ENCODE measurements at regions not wholly inside any gene's neighbourhood (a gene's known extent, or its start where the extent isn't known, plus 50 kb on each side); places are given as distances from the start of the nearest gene placed in this dataset.

DNA sequence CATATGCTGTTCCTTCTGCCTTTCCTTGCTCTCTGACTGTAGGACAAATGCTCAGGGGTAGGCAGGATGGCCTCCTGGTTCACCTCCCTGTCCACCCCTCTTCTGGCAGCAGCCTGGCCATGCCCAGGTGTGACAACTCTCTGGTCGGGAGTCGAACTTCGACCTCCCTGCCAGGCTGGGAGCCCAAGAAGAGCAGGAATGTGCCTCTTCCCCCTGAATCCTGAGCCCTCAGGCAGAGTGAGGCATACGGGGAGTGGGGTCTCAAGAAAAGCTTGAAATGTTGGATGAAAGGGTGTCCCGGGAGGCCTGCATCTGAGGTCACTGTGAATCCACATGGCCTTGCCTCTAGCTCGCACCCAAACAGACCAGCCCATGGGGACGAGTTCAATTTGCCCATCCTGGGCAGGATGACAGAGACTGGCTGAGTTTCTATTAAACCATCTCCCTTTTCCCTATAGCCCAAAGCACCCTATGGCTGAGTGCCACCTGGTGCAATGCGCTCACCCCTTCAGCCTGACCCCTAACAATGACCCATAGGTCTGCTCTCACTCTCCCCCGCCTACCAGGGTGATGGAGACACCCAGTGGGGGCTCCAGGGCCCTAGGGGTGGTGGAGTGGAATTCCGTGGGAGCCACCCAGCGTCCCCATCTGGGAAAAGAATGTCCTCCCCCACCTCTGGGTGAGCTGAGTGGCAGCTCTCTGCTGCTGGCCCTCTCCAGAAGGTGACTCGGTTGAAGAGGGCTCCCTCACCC lies 52.9 kb upstream of the DIO3 start:
- DNase-seq (ENCODE audit: low read depth) = no peak
- TF ChIP-seq, protein P1, sequence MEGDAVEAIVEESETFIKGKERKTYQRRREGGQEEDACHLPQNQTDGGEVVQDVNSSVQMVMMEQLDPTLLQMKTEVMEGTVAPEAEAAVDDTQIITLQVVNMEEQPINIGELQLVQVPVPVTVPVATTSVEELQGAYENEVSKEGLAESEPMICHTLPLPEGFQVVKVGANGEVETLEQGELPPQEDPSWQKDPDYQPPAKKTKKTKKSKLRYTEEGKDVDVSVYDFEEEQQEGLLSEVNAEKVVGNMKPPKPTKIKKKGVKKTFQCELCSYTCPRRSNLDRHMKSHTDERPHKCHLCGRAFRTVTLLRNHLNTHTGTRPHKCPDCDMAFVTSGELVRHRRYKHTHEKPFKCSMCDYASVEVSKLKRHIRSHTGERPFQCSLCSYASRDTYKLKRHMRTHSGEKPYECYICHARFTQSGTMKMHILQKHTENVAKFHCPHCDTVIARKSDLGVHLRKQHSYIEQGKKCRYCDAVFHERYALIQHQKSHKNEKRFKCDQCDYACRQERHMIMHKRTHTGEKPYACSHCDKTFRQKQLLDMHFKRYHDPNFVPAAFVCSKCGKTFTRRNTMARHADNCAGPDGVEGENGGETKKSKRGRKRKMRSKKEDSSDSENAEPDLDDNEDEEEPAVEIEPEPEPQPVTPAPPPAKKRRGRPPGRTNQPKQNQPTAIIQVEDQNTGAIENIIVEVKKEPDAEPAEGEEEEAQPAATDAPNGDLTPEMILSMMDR (conservative IDR thresholded peaks at IDR 0.05; ENCODE audit: low read depth, low read length) = no peak
- H3K4me3 ChIP-seq (ENCODE audit: low read depth, low read length) = no peak overlapping the region

DNA sequence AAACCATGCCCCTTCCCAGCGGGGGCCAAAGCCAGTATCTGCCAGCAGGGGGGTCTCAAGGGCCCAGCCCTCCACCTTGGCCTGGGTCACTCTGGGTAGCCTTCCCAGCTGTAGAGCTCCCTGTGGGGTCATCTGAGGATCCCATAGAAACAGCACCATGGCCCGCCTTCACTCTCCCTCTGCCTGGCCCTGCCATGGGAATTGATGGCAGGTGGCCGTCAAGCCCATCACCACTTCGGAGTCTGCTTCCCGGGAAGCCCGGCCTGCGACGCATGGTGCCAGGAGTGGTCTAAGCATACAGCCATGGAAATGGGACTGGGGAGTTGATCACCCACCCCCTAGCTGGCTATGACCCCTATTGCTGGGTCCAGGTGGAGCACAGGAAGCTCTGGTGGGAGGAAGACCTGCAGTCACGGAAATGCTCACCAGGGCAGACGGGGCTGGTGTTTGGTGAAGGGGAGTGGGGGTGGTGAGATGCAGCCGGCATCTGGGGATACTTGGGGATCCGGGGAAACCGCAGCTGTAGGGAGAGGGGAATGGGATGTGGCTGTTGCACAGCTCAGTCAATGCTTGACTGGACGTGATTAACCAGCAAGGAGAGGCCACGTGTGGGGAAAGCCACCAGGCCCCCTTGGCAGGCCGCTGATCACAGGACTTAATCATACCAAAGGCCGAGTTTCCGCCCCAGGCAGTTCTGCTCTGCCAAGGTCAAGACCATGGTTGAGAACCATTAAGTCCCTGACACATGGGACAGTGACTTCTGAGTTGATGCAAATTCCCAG lies 52.2 kb upstream of the DIO3 start:
- TF ChIP-seq, protein P1 (conservative IDR thresholded peaks at IDR 0.05; ENCODE audit: low read depth, low read length) = no peak
- no peak overlapping the region for H3K4me3 ChIP-seq (ENCODE audit: low read depth, low read length)
- no peak for DNase-seq (ENCODE audit: low read depth)

DNA sequence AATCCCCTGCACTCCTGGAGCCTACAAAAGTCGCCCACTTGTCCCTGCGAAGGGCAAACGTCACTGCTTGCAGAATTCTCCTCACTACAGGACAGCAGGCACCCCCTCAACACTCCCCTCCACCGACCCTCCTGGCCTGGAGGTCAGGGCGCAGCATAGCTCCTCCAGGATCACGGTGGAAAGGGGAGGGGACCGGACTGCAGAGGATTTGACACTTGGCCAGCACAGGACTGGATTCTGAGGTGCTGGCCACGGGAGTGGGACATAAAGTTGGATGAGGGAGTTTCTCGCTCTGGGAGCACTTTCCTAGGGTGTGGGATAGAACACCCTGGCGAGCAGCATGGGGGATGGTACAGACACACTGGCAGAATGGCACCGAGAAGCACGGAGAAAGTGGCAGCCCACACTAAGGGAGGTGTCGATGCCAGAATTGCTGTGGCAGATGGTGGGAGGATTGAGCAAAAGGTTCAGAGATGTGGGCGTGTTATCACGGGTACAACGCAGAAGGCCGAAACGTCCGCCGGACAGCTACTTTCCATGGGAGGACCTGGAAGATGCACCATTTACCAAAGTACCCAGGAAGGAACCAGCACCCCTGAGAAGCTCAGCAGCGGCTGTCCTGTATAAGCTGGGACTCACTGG lies 51.4 kb upstream of the DIO3 start:
- TF ChIP-seq, protein P1 (conservative IDR thresholded peaks at IDR 0.05; ENCODE audit: low read depth, low read length) = no peak
- H3K4me3 ChIP-seq (ENCODE audit: low read depth, low read length) = no peak overlapping the region
- DNase-seq (ENCODE audit: low read depth) = no peak

DNA sequence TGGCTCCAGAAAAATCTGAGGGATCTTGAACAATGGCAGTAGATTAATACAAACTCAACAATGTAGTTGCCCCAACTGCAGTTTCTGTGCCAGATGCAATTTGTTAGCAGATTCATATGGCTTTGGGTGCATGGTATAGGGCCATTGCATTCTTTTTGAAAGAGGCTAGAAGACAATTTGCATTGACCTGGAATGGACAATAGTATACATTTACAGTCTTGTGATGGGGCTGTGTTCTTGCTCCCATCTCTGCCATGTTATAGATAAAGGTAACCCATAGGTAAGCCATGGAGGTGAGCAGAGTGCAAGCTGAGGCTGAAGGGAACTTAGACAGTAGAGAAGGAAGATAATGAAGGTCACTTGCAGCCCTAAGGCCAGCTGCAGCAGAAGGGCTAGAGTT lies 50.1 kb upstream of the DIO3 start:
- DNase-seq (ENCODE audit: low read depth) = no peak
- TF ChIP-seq, protein P1 (conservative IDR thresholded peaks at IDR 0.05; ENCODE audit: low read depth, low read length) = no peak
- no peak overlapping the region for H3K4me3 ChIP-seq (ENCODE audit: low read depth, low read length)

Data from choroid plexus epithelial cell (primary cell).